ENCODE measurements at regions not wholly inside any gene's neighbourhood (a gene's known extent, or its start where the extent isn't known, plus 50 kb on each side); places are given as distances from the start of the nearest gene placed in this dataset.
A peak's percentile ranks its signal among the peaks of the same experiment; 100 is the strongest.

- no peak for DNase-seq (ENCODE audit: extremely low read depth, low read depth)
- no peak for TF ChIP-seq CTCF (IDR thresholded peaks at IDR 0.05; ENCODE audit: low read depth, low read length, missing control alignments)
- H3K4me3 ChIP-seq (replicated peaks; ENCODE audit: low read depth, low read length): no peak overlapping the region
Observed at GRCh38 chr4:133866328-133866699, 335.3 kb downstream of the PABPC4L start.

GRCh38 chr4:133865612-133866327 lies 335.8 kb downstream of the PABPC4L start:
- peak; percentile 72 for DNase-seq (ENCODE audit: extremely low read depth, low read depth)
- TF ChIP-seq CTCF (IDR thresholded peaks at IDR 0.05; ENCODE audit: low read depth, low read length, missing control alignments): no peak
- no peak overlapping the region for H3K4me3 ChIP-seq (replicated peaks; ENCODE audit: low read depth, low read length)

GRCh38 chr4:133863153-133863552 lies 338.4 kb downstream of the PABPC4L start:
- DNase-seq (ENCODE audit: extremely low read depth, low read depth): no peak
- TF ChIP-seq CTCF (IDR thresholded peaks at IDR 0.05; ENCODE audit: low read depth, low read length, missing control alignments): no peak

GRCh38 chr4:133856731-133857355 lies 344.7 kb downstream of the PABPC4L start:
- DNase-seq (ENCODE audit: extremely low read depth, low read depth): no peak
- no peak for TF ChIP-seq CTCF (IDR thresholded peaks at IDR 0.05; ENCODE audit: low read depth, low read length, missing control alignments)

More at GRCh38 chr4:133863153-133863552, 338.4 kb downstream of the PABPC4L start:
- no peak overlapping the region for H3K4me3 ChIP-seq (replicated peaks; ENCODE audit: low read depth, low read length)

GRCh38 chr4:133855001-133855400 lies 346.6 kb downstream of the PABPC4L start:
- no peak for DNase-seq (ENCODE audit: extremely low read depth, low read depth)
- TF ChIP-seq CTCF (IDR thresholded peaks at IDR 0.05; ENCODE audit: low read depth, low read length, missing control alignments): no peak
- no peak overlapping the region for H3K4me3 ChIP-seq (replicated peaks; ENCODE audit: low read depth, low read length)

More at GRCh38 chr4:133856731-133857355, 344.7 kb downstream of the PABPC4L start:
- no peak overlapping the region for H3K4me3 ChIP-seq (replicated peaks; ENCODE audit: low read depth, low read length)

GRCh38 chr4:133839326-133839725 lies 362.3 kb downstream of the PABPC4L start:
- no peak for DNase-seq (ENCODE audit: extremely low read depth, low read depth)
- H3K4me3 ChIP-seq (replicated peaks; ENCODE audit: low read depth, low read length): no peak overlapping the region
- TF ChIP-seq CTCF (IDR thresholded peaks at IDR 0.05; ENCODE audit: low read depth, low read length, missing control alignments): no peak

Measured in HFF-Myc (cell line).